Neuronal stem cell (in vitro differentiated cells): ENCODE measurements at regions not wholly inside any gene's neighbourhood (a gene's known extent, or its start where the extent isn't known, plus 50 kb on each side); places are given as distances from the start of the nearest gene placed in this dataset.

ENCODE experiments used
- DNase-seq: peaks from one replicate; pipeline ENCODE4 v3.0.0-alpha.2; 2013; ENCODE audit warnings: low spot score
- H2AFZ ChIP-seq: one replicate; pipeline ENCODE4 v1.6.1; 2013; ENCODE audit warnings: mild to moderate bottlenecking, low read length, inconsistent platforms
- H2AK5ac ChIP-seq: 2 replicates; pipeline ENCODE4 v1.6.1; 2013; ENCODE audit warnings: low read depth, mild to moderate bottlenecking, inconsistent platforms, low read length, moderate library complexity, mixed read lengths
- H2BK120ac ChIP-seq: 2 replicates; pipeline ENCODE4 v1.6.1; 2013; ENCODE audit warnings: low read depth, mild to moderate bottlenecking, inconsistent platforms, low read length, moderate library complexity, mixed read lengths
- H2BK12ac ChIP-seq: one replicate; pipeline ENCODE4 v1.6.1; 2013; ENCODE audit warnings: low read length, inconsistent platforms
- H2BK15ac ChIP-seq: 2 replicates; pipeline ENCODE4 v1.6.1; 2013; ENCODE audit warnings: mild to moderate bottlenecking, low read length, inconsistent platforms, mixed read lengths
- H2BK5ac ChIP-seq: one replicate; pipeline ENCODE4 v1.6.1; 2013; ENCODE audit warnings: inconsistent platforms, mild to moderate bottlenecking, low read length, moderate library complexity
- H3K14ac ChIP-seq: one replicate; pipeline ENCODE4 v1.6.1; 2013; ENCODE audit warnings: low read length, inconsistent platforms
- H3K18ac ChIP-seq: 2 replicates; pipeline ENCODE4 v1.6.1; 2013; ENCODE audit warnings: low read length, inconsistent platforms
- H3K23ac ChIP-seq: 2 replicates; pipeline ENCODE4 v1.6.1; 2013; ENCODE audit warnings: low read depth, mild to moderate bottlenecking, mixed read lengths, low read length, inconsistent platforms; ENCODE audit not compliant: poor library complexity
- H3K27ac ChIP-seq: replicated peaks from 3 replicates; pipeline ENCODE4 v1.5.1; 2013; ENCODE audit warnings: low read length, inconsistent platforms
- H3K27me3 ChIP-seq, 3 experiments: 2 replicates each; pipeline ENCODE4 v1.6.1; 2013; ENCODE audit warnings: low read length in 3 of 3, mild to moderate bottlenecking in 2 of 3, inconsistent platforms in 1 of 3, low read depth in 1 of 3, mixed read lengths in 1 of 3, moderate library complexity in 1 of 3; ENCODE audit not compliant: control insufficient read depth in 3 of 3, insufficient read depth in 3 of 3
- H3K36me3 ChIP-seq, 2 donors: replicated peaks in 1 of 2; 2 replicates each; pipeline ENCODE4 v1.6.1; 2013; ENCODE audit warnings: low read length in 2 of 2; ENCODE audit not compliant: control insufficient read depth in 2 of 2, insufficient read depth in 2 of 2
- H3K4ac ChIP-seq: 2 replicates; pipeline ENCODE4 v1.6.1; 2013; ENCODE audit warnings: inconsistent platforms, mild to moderate bottlenecking, low read length, moderate library complexity
- H3K4me1 ChIP-seq, 2 donors: 1 replicate in 1 of 2; 2 replicates in 1 of 2; pipeline ENCODE4 v1.6.1; 2013; ENCODE audit warnings: low read length in 2 of 2, low read depth in 1 of 2; ENCODE audit not compliant: control insufficient read depth in 2 of 2, insufficient read depth in 1 of 2
- H3K4me2 ChIP-seq: one replicate; pipeline ENCODE4 v1.6.1; 2013; ENCODE audit warnings: mild to moderate bottlenecking, low read length, inconsistent platforms; ENCODE audit not compliant: insufficient read depth, poor library complexity, severe bottlenecking
- H3K4me3 ChIP-seq, 2 donors: 2 replicates each; pipeline ENCODE4 v1.5.1; 2013; ENCODE audit warnings: low read length in 2 of 2, mild to moderate bottlenecking in 2 of 2, inconsistent platforms in 1 of 2, moderate library complexity in 1 of 2
- H3K79me1 ChIP-seq: one replicate; pipeline ENCODE4 v1.6.1; 2013; ENCODE audit warnings: low read depth, mild to moderate bottlenecking, inconsistent platforms, low read length, moderate library complexity
- H3K9ac ChIP-seq: one replicate; pipeline ENCODE4 v1.6.1; 2013; ENCODE audit warnings: mild to moderate bottlenecking, low read depth, low read length, inconsistent platforms; ENCODE audit not compliant: poor library complexity
- H3K9me3 ChIP-seq, 2 donors: replicated peaks in 1 of 2; 2 replicates each; pipeline versions ENCODE3 to v1.6.1; 2013; ENCODE audit warnings: low read length in 2 of 2, mild to moderate bottlenecking in 2 of 2, inconsistent platforms in 1 of 2, low read depth in 1 of 2, mixed read lengths in 1 of 2, moderate library complexity in 1 of 2; ENCODE audit not compliant: control insufficient read depth in 2 of 2, insufficient read depth in 1 of 2
- H4K8ac ChIP-seq: one replicate; pipeline ENCODE4 v1.6.1; 2013; ENCODE audit warnings: low read depth, mild to moderate bottlenecking, inconsistent platforms, low read length, moderate library complexity
- H4K91ac ChIP-seq: one replicate; pipeline ENCODE4 v1.6.1; 2013; ENCODE audit warnings: low read length, low read depth, mild to moderate bottlenecking, inconsistent platforms; ENCODE audit not compliant: poor library complexity
- WGBS, 2 donors: extraction: QIAGEN DNeasy Blood & Tissue Kit; methylation state at CpG; one replicate each; pipeline ENCODE4 v1.1.7; 2013; ENCODE audit warnings: missing lambda C conversion rate in 2 of 2, mixed read lengths in 1 of 2; ENCODE audit not compliant: insufficient read length in 2 of 2, insufficient replicate concordance in 1 of 2; ENCODE audit errors: extremely low coverage in 2 of 2; 5-methylcytosine and 5-hydroxymethylcytosine counted together

- H3K9ac ChIP-seq = no peak overlapping the region
- H3K23ac ChIP-seq = no peak overlapping the region
- no peaks in the 10 kb centered on the region for H3K4me1 ChIP-seq
- no peak overlapping the region for H3K14ac ChIP-seq
- H2AK5ac ChIP-seq = no peak overlapping the region
- no peak overlapping the region for H2BK120ac ChIP-seq
- no peaks in the 10 kb centered on the region for H3K79me1 ChIP-seq
- no peak overlapping the region for H2BK12ac ChIP-seq
- H3K9me3 ChIP-seq = no peaks in the 10 kb centered on the region
- no peak overlapping the region for H2BK5ac ChIP-seq
- H2BK15ac ChIP-seq = no peak overlapping the region
- no peak for DNase-seq
- H4K8ac ChIP-seq = no peak overlapping the region
- no peaks in the 10 kb centered on the region for H3K27me3 ChIP-seq
- H3K4me3 ChIP-seq = no peak overlapping the region
- no peaks in the 10 kb centered on the region for H3K36me3 ChIP-seq
- no peak overlapping the region for H4K91ac ChIP-seq
- WGBS, 2 donors = no CpG with 5 or more reads among the region's 3 CpGs
- no peak overlapping the region for H3K18ac ChIP-seq
- H3K4me2 ChIP-seq = no peak overlapping the region
- no peak overlapping the region for H3K27ac ChIP-seq
- H3K4ac ChIP-seq = no peak overlapping the region
- H2AFZ ChIP-seq = no peak overlapping the region
Observed at GRCh38 chr5:109605207-109605730, 84.5 kb upstream of the MAN2A1 start.

DNA sequence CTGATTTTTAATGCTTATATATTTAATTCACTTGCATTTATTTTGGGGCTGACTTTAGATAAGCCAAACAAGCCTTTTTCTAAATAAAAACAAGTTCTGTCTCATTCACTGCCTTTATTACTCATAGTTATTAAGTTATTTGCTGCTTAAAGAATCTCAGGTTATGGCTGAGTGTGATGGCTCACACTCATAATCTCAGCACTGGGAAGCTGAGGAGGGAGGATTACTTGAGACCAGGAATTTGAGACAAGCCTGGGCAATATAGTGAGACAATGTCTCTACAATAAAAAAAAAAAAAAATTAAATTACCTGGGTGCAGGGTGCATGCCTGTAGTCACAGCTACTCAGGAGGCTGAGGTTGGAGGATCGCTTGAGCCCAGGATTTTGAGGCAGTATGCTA, 85.0 kb upstream of the MAN2A1 start:
- no peak overlapping the region for H2AK5ac ChIP-seq
- H2BK12ac ChIP-seq = no peak overlapping the region
- no peaks in the 10 kb centered on the region for H3K27me3 ChIP-seq
- H3K18ac ChIP-seq = no peak overlapping the region
- H3K4ac ChIP-seq = no peak overlapping the region
- H3K4me3 ChIP-seq = no peak overlapping the region
- no peaks in the 10 kb centered on the region for H3K36me3 ChIP-seq
- no peak overlapping the region for H4K91ac ChIP-seq
- no peak overlapping the region for H4K8ac ChIP-seq
- no peak overlapping the region for H3K23ac ChIP-seq
- WGBS, 2 donors = no CpG with 5 or more reads among the region's 1 CpG
- H3K14ac ChIP-seq = no peak overlapping the region
- H2BK15ac ChIP-seq = no peak overlapping the region
- DNase-seq = no peak
- H3K27ac ChIP-seq = no peak overlapping the region
- H3K9me3 ChIP-seq = no peaks in the 10 kb centered on the region
- no peak overlapping the region for H3K4me2 ChIP-seq
- H3K4me1 ChIP-seq = no peaks in the 10 kb centered on the region
- no peaks in the 10 kb centered on the region for H3K79me1 ChIP-seq
- no peak overlapping the region for H3K9ac ChIP-seq
- H2BK5ac ChIP-seq = no peak overlapping the region
- H2BK120ac ChIP-seq = no peak overlapping the region
- H2AFZ ChIP-seq = no peak overlapping the region

DNA sequence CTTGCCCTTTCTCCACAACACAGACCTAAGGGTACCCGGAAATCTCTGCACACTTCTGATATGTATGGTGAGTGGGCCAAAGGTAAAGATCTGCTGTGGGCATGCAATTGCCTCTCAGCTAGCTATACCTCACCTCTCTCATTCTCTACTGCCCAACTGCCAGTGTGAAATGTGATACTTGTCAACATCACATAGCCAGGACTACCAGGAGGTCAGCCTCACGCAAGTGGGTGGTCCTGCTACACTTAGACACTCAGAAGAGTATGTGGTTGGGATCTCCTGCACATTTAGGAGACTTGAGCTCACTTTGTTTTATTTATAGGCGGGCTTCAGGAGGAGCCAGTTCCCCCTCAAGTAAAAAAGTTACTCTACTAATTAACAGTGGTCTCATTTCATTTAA, 88.0 kb upstream of the MAN2A1 start:
- no peaks in the 10 kb centered on the region for H3K36me3 ChIP-seq
- no CpG with 5 or more reads among the region's 3 CpGs for WGBS, 2 donors

DNA sequence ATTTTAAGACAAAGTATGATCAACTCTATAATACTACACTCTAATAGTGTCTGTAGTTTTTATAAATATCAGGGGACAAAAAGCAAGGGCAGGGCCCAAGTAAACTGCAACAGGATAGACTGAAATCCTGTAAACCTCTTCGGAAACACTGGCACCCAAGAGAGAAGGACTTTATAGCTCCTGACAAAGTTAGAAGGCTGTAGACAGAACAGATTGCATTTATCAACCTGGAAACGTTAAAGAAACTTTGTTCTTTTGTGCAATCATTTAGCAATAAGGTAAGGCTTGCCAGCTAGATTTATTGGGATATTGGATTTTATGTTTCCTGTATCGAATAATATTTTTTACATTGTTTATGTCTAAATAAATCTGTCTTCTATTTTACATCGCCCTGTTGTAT, 91.8 kb upstream of the MAN2A1 start:
- Histone ChIP-seq H3K14ac (no peak overlapping the region), H2BK12ac (no peak overlapping the region), H2BK120ac (no peak overlapping the region), H3K4ac (no peak overlapping the region), H2AK5ac (no peak overlapping the region), H4K91ac (no peak overlapping the region), H3K4me3 (no peak overlapping the region), H3K27me3 (no peaks in the 10 kb centered on the region), H4K8ac (no peak overlapping the region), H3K23ac (no peak overlapping the region), H3K4me1 (no peaks in the 10 kb centered on the region), H3K9ac (no peak overlapping the region), H3K79me1 (no peaks in the 10 kb centered on the region), H3K27ac (no peak overlapping the region), H3K36me3 (no peaks in the 10 kb centered on the region), H2BK5ac (no peak overlapping the region), H3K4me2 (no peak overlapping the region), H3K18ac (no peak overlapping the region), H3K9me3 (no peaks in the 10 kb centered on the region), H2BK15ac (no peak overlapping the region), H2AFZ (no peak overlapping the region)
- no peak for DNase-seq
- no CpG with 5 or more reads among the region's 4 CpGs for WGBS, 2 donors

More for the DNA sequence above, 88.0 kb upstream of the MAN2A1 start:
- Histone ChIP-seq H3K4me1 (no peaks in the 10 kb centered on the region), H3K18ac (no peak overlapping the region), H2BK5ac (no peak overlapping the region), H2AFZ (no peak overlapping the region), H2AK5ac (no peak overlapping the region), H4K8ac (no peak overlapping the region), H3K27me3 (no peaks in the 10 kb centered on the region), H3K23ac (no peak overlapping the region), H3K4ac (no peak overlapping the region), H4K91ac (no peak overlapping the region), H3K14ac (no peak overlapping the region), H2BK12ac (no peak overlapping the region), H3K9ac (no peak overlapping the region), H2BK120ac (no peak overlapping the region), H2BK15ac (no peak overlapping the region), H3K27ac (no peak overlapping the region), H3K9me3 (no peaks in the 10 kb centered on the region), H3K4me3 (no peak overlapping the region), H3K79me1 (no peaks in the 10 kb centered on the region), H3K4me2 (no peak overlapping the region)
- no peak for DNase-seq
